Chondrocyte (in vitro differentiated cells): ENCODE measurements at regions not wholly inside any gene's neighbourhood (a gene's known extent, or its start where the extent isn't known, plus 50 kb on each side); places are given as distances from the start of the nearest gene placed in this dataset.

Experiments used
- DNase-seq: peaks from one replicate; pipeline ENCODE4 v3.0.0; 2021; ENCODE audit warnings: mixed read lengths, low spot score
- H3K27ac Mint-ChIP-seq: one replicate; pipeline ENCODE4 v1.8.0; 2021; ENCODE audit warnings: mild to moderate bottlenecking, moderate library complexity, mixed read lengths; ENCODE audit not compliant: unreplicated experiment
- H3K27me3 Mint-ChIP-seq: 2 replicates; pipeline ENCODE4 v1.8.0; 2021; ENCODE audit warnings: low read depth, mixed read lengths
- H3K36me3 Mint-ChIP-seq: 2 replicates; pipeline ENCODE4 v1.8.0; 2021; ENCODE audit warnings: low read depth, mixed read lengths
- H3K4me1 Mint-ChIP-seq: 2 replicates; pipeline ENCODE4 v1.8.0; 2021; ENCODE audit warnings: low read depth, mild to moderate bottlenecking, mixed read lengths
- H3K4me3 Mint-ChIP-seq: one replicate; pipeline ENCODE4 v1.8.0; 2021; ENCODE audit warnings: mild to moderate bottlenecking, moderate library complexity, mixed read lengths; ENCODE audit not compliant: unreplicated experiment
- H3K9me3 Mint-ChIP-seq: 2 replicates; pipeline ENCODE4 v1.8.0; 2021; ENCODE audit warnings: low read depth, mixed read lengths
- CTCF ChIP-seq: fragments of 200-600 bp; sonication (generic); IDR thresholded peaks from 2 replicates; pipeline ENCODE4 v1.5.0; 2021; ENCODE audit warnings: antibody characterized with exemption, mild to moderate bottlenecking, moderate library complexity

GRCh38 chr19:28521614-28522544 lies 691.1 kb downstream of the UQCRFS1 start:
- no peaks in the 10 kb centered on the region for H3K4me1 Mint-ChIP-seq
- H3K36me3 Mint-ChIP-seq, result no peaks in the 10 kb centered on the region
- no peak overlapping the region for H3K27ac Mint-ChIP-seq
- H3K9me3 Mint-ChIP-seq, result peaks cover 11% of the 10 kb centered on the region
- H3K27me3 Mint-ChIP-seq, result no peaks in the 10 kb centered on the region
- no peak overlapping the region for H3K4me3 Mint-ChIP-seq
- DNase-seq, result no peak
- TF ChIP-seq CTCF, result no peak

GRCh38 chr19:28520998-28521568 lies 691.9 kb downstream of the UQCRFS1 start:
- Mint-ChIP-seq H3K4me3 (no peak overlapping the region), H3K9me3 (peaks cover 11% of the 10 kb centered on the region), H3K27me3 (no peaks in the 10 kb centered on the region), H3K27ac (no peak overlapping the region), H3K4me1 (no peaks in the 10 kb centered on the region), H3K36me3 (no peaks in the 10 kb centered on the region)
- no peak for DNase-seq
- TF ChIP-seq CTCF, result no peak

GRCh38 chr19:28519952-28520861 lies 692.7 kb downstream of the UQCRFS1 start:
- H3K9me3 Mint-ChIP-seq, result peaks cover 11% of the 10 kb centered on the region

GRCh38 chr19:28519218-28519779 lies 693.7 kb downstream of the UQCRFS1 start:
- Mint-ChIP-seq H3K4me3 (no peak overlapping the region), H3K4me1 (no peaks in the 10 kb centered on the region), H3K27me3 (no peaks in the 10 kb centered on the region), H3K36me3 (no peaks in the 10 kb centered on the region), H3K27ac (no peak overlapping the region), H3K9me3 (peaks cover 11% of the 10 kb centered on the region)
- TF ChIP-seq CTCF, result no peak
- DNase-seq, result no peak

More at GRCh38 chr19:28519952-28520861, 692.7 kb downstream of the UQCRFS1 start:
- Mint-ChIP-seq H3K4me3 (no peak overlapping the region), H3K36me3 (no peaks in the 10 kb centered on the region), H3K4me1 (no peaks in the 10 kb centered on the region), H3K27me3 (no peaks in the 10 kb centered on the region), H3K27ac (no peak overlapping the region)
- TF ChIP-seq CTCF, result no peak
- no peak for DNase-seq
